ENCODE measurements at regions not wholly inside any gene's neighbourhood (a gene's known extent, or its start where the extent isn't known, plus 50 kb on each side); places are given as distances from the start of the nearest gene placed in this dataset.

DNA sequence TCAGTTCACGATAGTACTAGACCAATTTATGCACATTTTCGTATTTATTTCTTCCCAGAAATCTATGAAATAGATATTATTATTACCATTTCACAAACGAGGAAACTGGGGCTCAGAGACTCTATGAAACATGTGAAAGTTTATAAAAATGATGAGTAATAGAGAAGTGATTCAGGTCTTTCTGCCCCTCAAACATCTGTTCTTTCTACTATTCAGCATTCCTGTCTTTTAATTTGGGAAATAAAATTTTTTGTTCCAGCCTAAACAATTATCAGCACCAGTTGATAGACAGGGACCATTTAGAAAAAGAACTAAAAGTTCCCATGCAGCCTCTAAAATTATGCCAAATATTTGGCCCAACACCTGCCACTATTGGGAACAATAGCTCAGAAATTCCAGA, 585.1 kb downstream of the PTPRC start:
- no peak for DNase-seq (ENCODE audit: low read depth, low spot score)
- intact Hi-C loops (cut with micrococcal nuclease; ENCODE audit: unreplicated experiment) (no loop called here), in situ Hi-C loops (cut with MboI) (no loop called here)
- Histone ChIP-seq H3K27me3 (replicated peaks in 1 of 2; ENCODE audit: control insufficient read depth in 2 of 2, insufficient read depth in 2 of 2, low read length in 1 of 2) (no peaks in the 10 kb centered on the region), H3K4me1 (ENCODE audit: control insufficient read depth, insufficient read depth, low read length) (peaks cover 3% of the 10 kb centered on the region; the same call in 1 of the 2 replicates), H3K79me2 (ENCODE audit: control insufficient read depth, insufficient read depth, low read length) (no peaks in the 10 kb centered on the region), H3K36me3 (ENCODE audit: control insufficient read depth in 2 of 2, insufficient read depth in 2 of 2, low read length in 1 of 2) (no peaks in the 10 kb centered on the region), H3K4me3 (no peak overlapping the region), H2AFZ (ENCODE audit: control insufficient read depth, low read depth, low read length) (no peak overlapping the region), H3K4me2 (ENCODE audit: control insufficient read depth, insufficient read depth) (no peak overlapping the region), H3K27ac (ENCODE audit: control insufficient read depth, insufficient read depth) (no peak overlapping the region), H4K20me1 (ENCODE audit: control insufficient read depth, insufficient read depth) (no peaks in the 10 kb centered on the region), H3K9ac (ENCODE audit: control insufficient read depth, insufficient read depth, low read length) (no peak overlapping the region), H3K9me3 (replicated peaks; ENCODE audit: control insufficient read depth, insufficient read depth, low read length) (no peaks in the 10 kb centered on the region)
- TF ChIP-seq, protein P1, sequence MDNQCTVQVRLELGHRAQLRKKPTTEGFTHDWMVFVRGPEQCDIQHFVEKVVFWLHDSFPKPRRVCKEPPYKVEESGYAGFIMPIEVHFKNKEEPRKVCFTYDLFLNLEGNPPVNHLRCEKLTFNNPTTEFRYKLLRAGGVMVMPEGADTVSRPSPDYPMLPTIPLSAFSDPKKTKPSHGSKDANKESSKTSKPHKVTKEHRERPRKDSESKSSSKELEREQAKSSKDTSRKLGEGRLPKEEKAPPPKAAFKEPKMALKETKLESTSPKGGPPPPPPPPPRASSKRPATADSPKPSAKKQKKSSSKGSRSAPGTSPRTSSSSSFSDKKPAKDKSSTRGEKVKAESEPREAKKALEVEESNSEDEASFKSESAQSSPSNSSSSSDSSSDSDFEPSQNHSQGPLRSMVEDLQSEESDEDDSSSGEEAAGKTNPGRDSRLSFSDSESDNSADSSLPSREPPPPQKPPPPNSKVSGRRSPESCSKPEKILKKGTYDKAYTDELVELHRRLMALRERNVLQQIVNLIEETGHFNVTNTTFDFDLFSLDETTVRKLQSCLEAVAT (IDR thresholded peaks at IDR 0.05) = no peak
- TF ChIP-seq, protein P2, sequence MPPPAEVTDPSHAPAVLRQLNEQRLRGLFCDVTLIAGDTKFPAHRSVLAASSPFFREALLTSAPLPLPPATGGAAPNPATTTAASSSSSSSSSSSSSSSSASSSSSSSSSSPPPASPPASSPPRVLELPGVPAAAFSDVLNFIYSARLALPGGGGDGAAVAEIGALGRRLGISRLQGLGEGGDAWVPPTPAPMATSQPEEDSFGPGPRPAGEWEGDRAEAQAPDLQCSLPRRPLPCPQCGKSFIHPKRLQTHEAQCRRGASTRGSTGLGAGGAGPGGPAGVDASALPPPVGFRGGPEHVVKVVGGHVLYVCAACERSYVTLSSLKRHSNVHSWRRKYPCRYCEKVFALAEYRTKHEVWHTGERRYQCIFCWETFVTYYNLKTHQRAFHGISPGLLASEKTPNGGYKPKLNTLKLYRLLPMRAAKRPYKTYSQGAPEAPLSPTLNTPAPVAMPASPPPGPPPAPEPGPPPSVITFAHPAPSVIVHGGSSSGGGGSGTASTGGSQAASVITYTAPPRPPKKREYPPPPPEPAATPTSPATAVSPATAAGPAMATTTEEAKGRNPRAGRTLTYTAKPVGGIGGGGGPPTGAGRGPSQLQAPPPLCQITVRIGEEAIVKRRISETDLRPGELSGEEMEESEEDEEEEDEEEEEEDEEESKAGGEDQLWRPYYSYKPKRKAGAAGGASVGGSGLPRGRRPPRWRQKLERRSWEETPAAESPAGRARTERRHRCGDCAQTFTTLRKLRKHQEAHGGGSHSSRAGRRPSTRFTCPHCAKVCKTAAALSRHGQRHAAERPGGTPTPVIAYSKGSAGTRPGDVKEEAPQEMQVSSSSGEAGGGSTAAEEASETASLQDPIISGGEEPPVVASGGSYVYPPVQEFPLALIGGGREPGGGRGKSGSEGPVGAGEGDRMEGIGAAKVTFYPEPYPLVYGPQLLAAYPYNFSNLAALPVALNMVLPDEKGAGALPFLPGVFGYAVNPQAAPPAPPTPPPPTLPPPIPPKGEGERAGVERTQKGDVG (CRISPR knock-in tag; IDR thresholded peaks at IDR 0.05) = no peak
- TF ChIP-seq CHD1 (IDR thresholded peaks at IDR 0.05; ENCODE audit: low read depth, low read length) (no peak), ZBED1 (IDR thresholded peaks at IDR 0.05; ENCODE audit: borderline replicate concordance) (no peak), IKZF1 (conservative IDR thresholded peaks at IDR 0.05) (no peak), RB1 (IDR thresholded peaks at IDR 0.05; ENCODE audit: borderline replicate concordance) (no peak), LARP7 (IDR thresholded peaks at IDR 0.05) (no peak), MTA2 (IDR thresholded peaks at IDR 0.05; ENCODE audit: low read depth) (no peak), KLF5 (IDR thresholded peaks at IDR 0.05; ENCODE audit: partially characterized antibody) (no peak), JUNB (IDR thresholded peaks at IDR 0.05) (no peak), CBFB (IDR thresholded peaks at IDR 0.05; ENCODE audit: low read depth) (no peak), MXI1 (IDR thresholded peaks at IDR 0.05; ENCODE audit: low read depth, low read length) (no peak), BMI1 (IDR thresholded peaks at IDR 0.05; ENCODE audit: borderline replicate concordance) (no peak), ZNF207 (IDR thresholded peaks at IDR 0.05; ENCODE audit: borderline replicate concordance) (no peak), BACH1 (IDR thresholded peaks at IDR 0.05; ENCODE audit: borderline replicate concordance) (no peak), RFX5 (IDR thresholded peaks at IDR 0.05; ENCODE audit: low read depth, low read length) (no peak)
- TF ChIP-seq, protein P3, sequence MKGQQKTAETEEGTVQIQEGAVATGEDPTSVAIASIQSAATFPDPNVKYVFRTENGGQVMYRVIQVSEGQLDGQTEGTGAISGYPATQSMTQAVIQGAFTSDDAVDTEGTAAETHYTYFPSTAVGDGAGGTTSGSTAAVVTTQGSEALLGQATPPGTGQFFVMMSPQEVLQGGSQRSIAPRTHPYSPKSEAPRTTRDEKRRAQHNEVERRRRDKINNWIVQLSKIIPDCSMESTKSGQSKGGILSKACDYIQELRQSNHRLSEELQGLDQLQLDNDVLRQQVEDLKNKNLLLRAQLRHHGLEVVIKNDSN (IDR thresholded peaks at IDR 0.05; ENCODE audit: borderline replicate concordance, extremely low read length, insufficient read depth, low read depth, low read length) = no peak
- ChIA-PET SMC1A (ENCODE audit: uncharacterized antibody, unreplicated experiment) (interaction anchor here (1.1 to 3.2 kb wide), 7 partner anchors 18 to 288 kb away, joined by 3 to 13 read pairs (median 3); no protein-coding TSS in a partner anchor), POLR2A (interaction anchor here (0.5 kb wide), 1 partner anchor 950 kb away, joined by 5 read pairs; no protein-coding TSS in a partner anchor), CTCF (no interaction called here), RAD21 (ENCODE audit: unreplicated experiment) (interaction anchor here (4.6 kb wide), 1 partner anchor 50 kb away, joined by 20 read pairs; no protein-coding TSS in a partner anchor)
- WGBS (ENCODE audit: insufficient coverage, insufficient replicate concordance, low lambda C conversion rate, missing lambda C conversion rate) = 18% methylated on average over 3 of the region's 3 CpGs
- ATAC-seq = no peak
- FAIRE-seq = no peak
- no TSS peak for BruUV-seq (replicated peaks)
